ENCODE measurements at regions not wholly inside any gene's neighbourhood (a gene's known extent, or its start where the extent isn't known, plus 50 kb on each side); places are given as distances from the start of the nearest gene placed in this dataset.

DNA sequence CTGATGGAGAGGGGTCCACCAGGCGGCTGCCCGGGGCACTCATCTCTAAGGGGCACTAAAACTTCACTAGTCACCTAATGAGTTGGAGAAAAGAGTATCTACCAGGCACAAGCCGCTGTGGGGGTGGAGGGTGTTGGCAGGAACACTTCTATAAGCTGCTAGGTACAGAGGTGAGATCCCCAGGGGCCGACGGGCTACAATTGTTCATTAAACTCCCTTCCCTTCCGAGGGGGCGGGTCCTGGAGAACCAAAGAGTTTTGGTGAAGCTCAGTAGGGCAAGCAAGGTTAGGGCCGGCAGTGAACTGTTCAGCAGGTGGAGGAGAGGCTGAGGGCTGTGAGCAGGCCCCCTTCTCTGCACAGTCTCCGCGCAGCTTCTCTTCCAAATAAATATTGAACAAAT lies 78.7 kb upstream of the ARAP3 start:
- H2BK12ac ChIP-seq (ENCODE audit: low read depth, low read length), result no peak overlapping the region
- DNase-seq (ENCODE audit: low read depth in 1 of 2, low spot score in 2 of 2), result no peak

More for the DNA sequence above, 78.7 kb upstream of the ARAP3 start:
- ChIA-PET CTCF (ENCODE audit: partially characterized antibody) (interaction anchor here (0.6 to 16.8 kb wide), 27 partner anchors 8 to 391 kb away, joined by 3 to 221 read pairs (median 3); partner anchors contain the start of gene PCDH1), POLR2A (ENCODE audit: partially characterized antibody) (interaction anchor here (0.7 to 2.5 kb wide), 8 partner anchors 11 to 268 kb away, joined by 3 to 11 read pairs (median 6); no protein-coding TSS in a partner anchor)
- TF ChIP-seq SIX5 (IDR thresholded peaks at IDR 0.05; ENCODE audit: low read depth, low read length) (no peak), CHD1 (IDR thresholded peaks at IDR 0.05; ENCODE audit: low read depth, low read length) (no peak), BCL11A (IDR thresholded peaks at IDR 0.05; ENCODE audit: low read depth in 2 of 2, low read length in 2 of 2) (no peak), JUND (IDR thresholded peaks at IDR 0.05; ENCODE audit: low read length) (no peak), TAF7 (optimal IDR thresholded peaks at IDR 0.05; ENCODE audit: borderline replicate concordance, low read depth, low read length) (no peak), SUZ12 (IDR thresholded peaks at IDR 0.05; ENCODE audit: low read length) (no peak), EP300 (IDR thresholded peaks at IDR 0.05; ENCODE audit: borderline replicate concordance in 1 of 2, low read depth in 2 of 2, low read length in 2 of 2) (no peak), TEAD4 (IDR thresholded peaks at IDR 0.05; ENCODE audit: low read depth, low read length) (no peak)
- no peak overlapping the region for H3K14ac ChIP-seq (ENCODE audit: insufficient read length)
- no peak overlapping the region for H3K23ac ChIP-seq (ENCODE audit: insufficient read length)
- H3K18ac ChIP-seq (ENCODE audit: extremely low read depth, low read length), result no peak overlapping the region
- peaks cover 6% of the 10 kb centered on the region for H3K23me2 ChIP-seq (ENCODE audit: low read depth, low read length)
- no peak overlapping the region for H3K27ac ChIP-seq (ENCODE audit: low read depth, low read length)
- 86% methylated on average over 10 of the region's 10 CpGs; no CpG with 5 or more reads in 1 of the 2 experiments for WGBS, 2 experiments (ENCODE audit: extremely low coverage in 1 of 2, insufficient coverage in 1 of 2, insufficient read length in 1 of 2, insufficient replicate concordance in 2 of 2, low coverage in 1 of 2, low lambda C conversion rate in 2 of 2, missing lambda C conversion rate in 1 of 2)
- H2BK15ac ChIP-seq (ENCODE audit: low read length), result no peak overlapping the region
- H4K20me1 ChIP-seq (replicated peaks in 1 of 2; ENCODE audit: control insufficient read depth in 1 of 2, insufficient read depth in 2 of 2, low read length in 2 of 2), result no peaks in the 10 kb centered on the region
- peaks cover 16 to 30% (median 27%) of the 10 kb centered on the region in 4 experiments for H3K4me1 ChIP-seq (replicated peaks in 1 of 4; ENCODE audit: control insufficient read depth in 3 of 4, insufficient read depth in 4 of 4, low read length in 3 of 4)
- H3K79me2 ChIP-seq (ENCODE audit: control insufficient read depth in 1 of 2, insufficient read depth in 2 of 2, low read length in 2 of 2), result no peaks in the 10 kb centered on the region
- no peak overlapping the region for H3K9ac ChIP-seq (replicated peaks in 1 of 4; ENCODE audit: extremely low read depth in 1 of 4, low read depth in 3 of 4, low read length in 3 of 4)
- no peaks in the 10 kb centered on the region for H3K9me3 ChIP-seq (ENCODE audit: insufficient read depth in 2 of 2, low read depth in 1 of 2, low read length in 1 of 2)
- FAIRE-seq, result no peak
- no peak overlapping the region for H2BK120ac ChIP-seq (replicated peaks; ENCODE audit: low read depth, low read length)
- H2BK5ac ChIP-seq (ENCODE audit: low read depth, low read length), result 0 out of 2 replicates have a peak overlapping the region, but pooled peaks have one; percentile 19
- no peak overlapping the region for H4K91ac ChIP-seq (replicated peaks; ENCODE audit: insufficient read length, low read length)
- H3K4ac ChIP-seq (replicated peaks; ENCODE audit: insufficient read length, low read depth, low read length), result no peak overlapping the region
- H3K56ac ChIP-seq (replicated peaks; ENCODE audit: insufficient read length, low read depth, low read length), result no peak overlapping the region
- H3K79me1 ChIP-seq (ENCODE audit: low read depth, low read length), result no peaks in the 10 kb centered on the region
- H3K4me2 ChIP-seq (ENCODE audit: insufficient read depth in 1 of 2, low read depth in 2 of 2, low read length in 2 of 2), result no peak overlapping the region
- no peak overlapping the region for H4K8ac ChIP-seq (ENCODE audit: extremely low read depth, insufficient read depth, low read length)
- no peak overlapping the region for H2AFZ ChIP-seq (ENCODE audit: low read length)
- H2BK20ac ChIP-seq (ENCODE audit: low read length), result no peak overlapping the region; the same call in 1 of the 2 replicates
- no peak overlapping the region for H3K4me3 ChIP-seq (ENCODE audit: extremely low read depth in 1 of 4, insufficient read depth in 2 of 4, low read depth in 3 of 4, low read length in 4 of 4)
- no peak overlapping the region for H2AK5ac ChIP-seq (ENCODE audit: low read depth, low read length)
- H3K27me3 ChIP-seq (replicated peaks in 1 of 4; ENCODE audit: control insufficient read depth in 3 of 4, extremely low read depth in 1 of 4, insufficient read depth in 3 of 4, low read length in 3 of 4), result no peaks in the 10 kb centered on the region; a peak in 1 of 7 replicates
- H3K36me3 ChIP-seq (ENCODE audit: control insufficient read depth in 2 of 4, insufficient read depth in 4 of 4, low read length in 3 of 4), result no peaks in the 10 kb centered on the region
- H4K5ac ChIP-seq (ENCODE audit: insufficient read length, low read depth, low read length), result no peak overlapping the region

Data from H1 (cell line).